GM23338 (cell line): ENCODE measurements at regions not wholly inside any gene's neighbourhood (a gene's known extent, or its start where the extent isn't known, plus 50 kb on each side); places are given as distances from the start of the nearest gene placed in this dataset.

Source experiments
- ATAC-seq: fragments of 200-7000 bp; cut with Tn5 transposase; 3 replicates; pipeline ENCODE4 v1.9.1; 2020
- DNase-seq: peaks from one replicate; pipeline ENCODE4 v3.0.0-alpha.2; 2015; ENCODE audit warnings: low spot score
- H2AFZ ChIP-seq: fragments of 200-600 bp; sonication (generic); 2 replicates; pipeline ENCODE4 v1.8.0; 2016; ENCODE audit warnings: antibody characterized with exemption, mild to moderate bottlenecking, moderate library complexity
- H3F3A ChIP-seq: fragments of 200-600 bp; sonication (generic); replicated peaks from 2 replicates; pipeline ENCODE4 v1.8.0; 2017; ENCODE audit warnings: antibody characterized with exemption, mixed run types, low read depth
- H3K27ac ChIP-seq: fragments of 200-600 bp; sonication (generic); 2 replicates; pipeline ENCODE4 v1.6.1; 2016; ENCODE audit warnings: low read depth
- H3K27me3 ChIP-seq: fragments of 200-600 bp; sonication (generic); 2 replicates; pipeline ENCODE4 v1.8.0; 2016; ENCODE audit warnings: mild to moderate bottlenecking, mixed run types, moderate library complexity; ENCODE audit not compliant: insufficient read depth
- H3K36me3 ChIP-seq: fragments of 200-600 bp; sonication (generic); 2 replicates; pipeline ENCODE4 v1.8.0; 2016; ENCODE audit warnings: mild to moderate bottlenecking; ENCODE audit not compliant: insufficient read depth
- H3K4me1 ChIP-seq: fragments of 200-600 bp; sonication (generic); 2 replicates; pipeline ENCODE4 v1.8.0; 2016; ENCODE audit warnings: mild to moderate bottlenecking, moderate library complexity; ENCODE audit not compliant: insufficient read depth
- H3K4me2 ChIP-seq: fragments of 200-600 bp; sonication (generic); 2 replicates; pipeline ENCODE4 v1.7.1; 2017; ENCODE audit warnings: mixed run types
- H3K4me3 ChIP-seq: fragments of 200-600 bp; sonication (generic); 2 replicates; pipeline ENCODE4 v1.6.1; 2016; ENCODE audit warnings: mixed run types
- H3K79me2 ChIP-seq: fragments of 200-600 bp; sonication (generic); replicated peaks from 2 replicates; pipeline ENCODE4 v1.8.0; 2017; ENCODE audit warnings: mild to moderate bottlenecking; ENCODE audit not compliant: insufficient read depth
- H3K9me2 ChIP-seq: fragments of 200-600 bp; sonication (generic); 2 replicates; pipeline ENCODE4 v1.8.0; 2017; ENCODE audit not compliant: insufficient read depth
- H4K20me1 ChIP-seq: fragments of 200-600 bp; sonication (generic); replicated peaks from 2 replicates; pipeline ENCODE4 v1.8.0; 2017; ENCODE audit warnings: mild to moderate bottlenecking; ENCODE audit not compliant: insufficient read depth
- H3K27ac Mint-ChIP-seq: 2 replicates; pipeline ENCODE4 v1.8.0; 2020; ENCODE audit warnings: inconsistent platforms, mild to moderate bottlenecking, moderate library complexity, mixed read lengths
- H3K27me3 Mint-ChIP-seq: 3 replicates; pipeline ENCODE4 v1.8.0; 2022; ENCODE audit warnings: low read depth, mild to moderate bottlenecking, moderate library complexity, mixed read lengths, inconsistent platforms; ENCODE audit not compliant: insufficient read depth, poor library complexity
- H3K36me3 Mint-ChIP-seq: 3 replicates; pipeline ENCODE4 v1.8.0; 2021; ENCODE audit warnings: low read depth, mild to moderate bottlenecking, inconsistent platforms, moderate library complexity, mixed read lengths
- H3K4me1 Mint-ChIP-seq: 3 replicates; pipeline ENCODE4 v1.8.0; 2020; ENCODE audit warnings: mild to moderate bottlenecking, inconsistent platforms, mixed read lengths
- H3K4me3 Mint-ChIP-seq: 3 replicates; pipeline ENCODE4 v1.8.0; 2021; ENCODE audit warnings: moderate library complexity, mild to moderate bottlenecking, inconsistent platforms, mixed read lengths
- H3K9me3 Mint-ChIP-seq: 3 replicates; pipeline ENCODE4 v1.8.0; 2020; ENCODE audit warnings: moderate library complexity, mild to moderate bottlenecking, inconsistent platforms, mixed read lengths
- CREB1 ChIP-seq: fragments of 250-450 bp; sonication (Bioruptor Pico); IDR thresholded peaks from 2 replicates; pipeline ENCODE4 v1.5.0; 2020; ENCODE audit warnings: low read depth, mild to moderate bottlenecking, moderate library complexity
- ETS1 ChIP-seq: IDR thresholded peaks from 2 replicates; pipeline ENCODE4 v1.6.1; 2016; ENCODE audit warnings: antibody characterized with exemption
- EZH2phosphoT487 ChIP-seq: fragments of 200-600 bp; sonication (generic); IDR thresholded peaks from one replicate; pipeline ENCODE4 v1.8.1; 2018; ENCODE audit warnings: antibody characterized with exemption; ENCODE audit not compliant: unreplicated experiment
- JUNB ChIP-seq: IDR thresholded peaks from one replicate; pipeline ENCODE4 v1.6.1; 2016; ENCODE audit warnings: antibody characterized with exemption; ENCODE audit not compliant: unreplicated experiment
- NANOG ChIP-seq: IDR thresholded peaks from 2 replicates; pipeline ENCODE4 v1.6.1; 2016; ENCODE audit warnings: antibody characterized with exemption, borderline replicate concordance
- STAT1 ChIP-seq: IDR thresholded peaks from one replicate; pipeline ENCODE4 v1.6.1; 2016; ENCODE audit warnings: antibody characterized with exemption; ENCODE audit not compliant: unreplicated experiment
- ZNF114 ChIP-seq: fragments of 250-450 bp; sonication (Bioruptor Pico); IDR thresholded peaks from 2 replicates; pipeline ENCODE4 v1.5.0; 2020; ENCODE audit warnings: mild to moderate bottlenecking, moderate library complexity
- ZNF331 ChIP-seq: fragments of 250-450 bp; sonication (Bioruptor Pico); IDR thresholded peaks from 2 replicates; pipeline ENCODE4 v1.5.0; 2020; ENCODE audit warnings: low read depth, mild to moderate bottlenecking, moderate library complexity
- TF ChIP-seq, protein P1 (sequence below): IDR thresholded peaks from one replicate; pipeline ENCODE4 v1.6.1; 2018; ENCODE audit warnings: antibody characterized with exemption; ENCODE audit not compliant: unreplicated experiment
- TF ChIP-seq, protein P2 (sequence below), 2 experiments: fragments of 200-600 bp in 1 of 2; sonication (generic) in 1 of 2; conservative IDR thresholded peaks; 2 replicates each; pipeline versions ENCODE4 v1.5.1 to v1.6.1; 2016 to 2017; ENCODE audit warnings: antibody characterized with exemption in 2 of 2, low read depth in 2 of 2, mild to moderate bottlenecking in 2 of 2, moderate library complexity in 1 of 2

DNA sequence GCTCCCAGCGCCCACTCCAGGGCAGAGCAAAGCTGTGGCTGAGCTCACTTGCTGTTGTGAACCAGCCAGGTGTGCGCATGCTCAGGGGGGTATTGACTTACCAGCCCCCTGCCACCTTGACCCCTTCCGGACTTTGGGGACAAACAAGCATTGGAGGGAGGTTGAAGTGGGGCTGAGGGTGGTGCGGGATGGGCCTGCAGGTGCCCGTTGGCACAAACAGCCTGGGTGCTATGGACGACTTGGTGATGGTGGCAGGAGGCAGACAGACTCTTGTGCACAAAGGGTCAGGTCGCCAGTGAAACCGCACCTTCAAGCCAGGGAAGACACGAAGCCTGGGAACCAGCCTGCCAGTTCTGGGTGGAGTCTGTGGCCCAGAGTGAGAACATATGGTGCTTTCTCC, 858.5 kb upstream of the PTPRD start (continued):
- TF ChIP-seq, protein P1, sequence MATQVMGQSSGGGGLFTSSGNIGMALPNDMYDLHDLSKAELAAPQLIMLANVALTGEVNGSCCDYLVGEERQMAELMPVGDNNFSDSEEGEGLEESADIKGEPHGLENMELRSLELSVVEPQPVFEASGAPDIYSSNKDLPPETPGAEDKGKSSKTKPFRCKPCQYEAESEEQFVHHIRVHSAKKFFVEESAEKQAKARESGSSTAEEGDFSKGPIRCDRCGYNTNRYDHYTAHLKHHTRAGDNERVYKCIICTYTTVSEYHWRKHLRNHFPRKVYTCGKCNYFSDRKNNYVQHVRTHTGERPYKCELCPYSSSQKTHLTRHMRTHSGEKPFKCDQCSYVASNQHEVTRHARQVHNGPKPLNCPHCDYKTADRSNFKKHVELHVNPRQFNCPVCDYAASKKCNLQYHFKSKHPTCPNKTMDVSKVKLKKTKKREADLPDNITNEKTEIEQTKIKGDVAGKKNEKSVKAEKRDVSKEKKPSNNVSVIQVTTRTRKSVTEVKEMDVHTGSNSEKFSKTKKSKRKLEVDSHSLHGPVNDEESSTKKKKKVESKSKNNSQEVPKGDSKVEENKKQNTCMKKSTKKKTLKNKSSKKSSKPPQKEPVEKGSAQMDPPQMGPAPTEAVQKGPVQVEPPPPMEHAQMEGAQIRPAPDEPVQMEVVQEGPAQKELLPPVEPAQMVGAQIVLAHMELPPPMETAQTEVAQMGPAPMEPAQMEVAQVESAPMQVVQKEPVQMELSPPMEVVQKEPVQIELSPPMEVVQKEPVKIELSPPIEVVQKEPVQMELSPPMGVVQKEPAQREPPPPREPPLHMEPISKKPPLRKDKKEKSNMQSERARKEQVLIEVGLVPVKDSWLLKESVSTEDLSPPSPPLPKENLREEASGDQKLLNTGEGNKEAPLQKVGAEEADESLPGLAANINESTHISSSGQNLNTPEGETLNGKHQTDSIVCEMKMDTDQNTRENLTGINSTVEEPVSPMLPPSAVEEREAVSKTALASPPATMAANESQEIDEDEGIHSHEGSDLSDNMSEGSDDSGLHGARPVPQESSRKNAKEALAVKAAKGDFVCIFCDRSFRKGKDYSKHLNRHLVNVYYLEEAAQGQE: no peak

DNA sequence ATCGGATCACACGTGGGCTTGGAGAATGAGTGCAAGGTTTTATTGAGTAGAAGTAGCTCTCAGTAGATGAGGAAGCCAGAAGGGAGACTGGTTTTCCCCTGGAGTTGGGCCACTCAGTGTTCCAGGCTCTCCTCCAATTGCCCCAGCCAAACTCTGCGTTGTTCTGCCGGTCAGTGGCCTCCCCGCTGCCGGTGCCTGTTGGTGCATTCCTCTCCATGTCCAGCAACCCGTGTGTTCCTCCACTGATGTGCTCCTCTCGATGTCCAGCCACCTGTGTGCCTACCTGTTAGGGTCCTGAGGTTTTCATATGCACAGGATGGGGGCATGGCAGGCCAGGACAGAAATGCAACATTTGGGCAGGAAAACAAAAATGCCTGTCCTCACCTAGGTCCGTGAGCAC, 888.0 kb upstream of the PTPRD start:
- Histone ChIP-seq H3K27me3 (no peaks in the 10 kb centered on the region), H4K20me1 (no peaks in the 10 kb centered on the region), H3K27ac (no peak overlapping the region), H3F3A (no peaks in the 10 kb centered on the region), H3K9me2 (peaks cover 16% of the 10 kb centered on the region), H3K4me1 (peaks cover 5% of the 10 kb centered on the region; the same call in 1 of the 2 replicates), H3K79me2 (no peaks in the 10 kb centered on the region), H3K36me3 (no peaks in the 10 kb centered on the region), H2AFZ (peak overlapping the region; percentile 87; the same call in 1 of the 2 replicates), H3K4me3 (no peak overlapping the region), H3K4me2 (no peak overlapping the region)
- Mint-ChIP-seq H3K4me1 (peaks cover 11% of the 10 kb centered on the region), H3K27me3 (peaks cover 6% of the 10 kb centered on the region), H3K4me3 (no peak overlapping the region), H3K36me3 (no peaks in the 10 kb centered on the region), H3K27ac (no peak overlapping the region; the same call in none of the 2 replicates), H3K9me3 (no peaks in the 10 kb centered on the region)
- no peak for DNase-seq
- no peak for ATAC-seq
- TF ChIP-seq CREB1 (no peak), EZH2phosphoT487 (no peak), JUNB (no peak), NANOG (no peak), STAT1 (no peak), ZNF331 (CRISPR knock-in tag) (no peak), ETS1 (no peak), ZNF114 (CRISPR knock-in tag) (no peak)
- TF ChIP-seq, protein P2, sequence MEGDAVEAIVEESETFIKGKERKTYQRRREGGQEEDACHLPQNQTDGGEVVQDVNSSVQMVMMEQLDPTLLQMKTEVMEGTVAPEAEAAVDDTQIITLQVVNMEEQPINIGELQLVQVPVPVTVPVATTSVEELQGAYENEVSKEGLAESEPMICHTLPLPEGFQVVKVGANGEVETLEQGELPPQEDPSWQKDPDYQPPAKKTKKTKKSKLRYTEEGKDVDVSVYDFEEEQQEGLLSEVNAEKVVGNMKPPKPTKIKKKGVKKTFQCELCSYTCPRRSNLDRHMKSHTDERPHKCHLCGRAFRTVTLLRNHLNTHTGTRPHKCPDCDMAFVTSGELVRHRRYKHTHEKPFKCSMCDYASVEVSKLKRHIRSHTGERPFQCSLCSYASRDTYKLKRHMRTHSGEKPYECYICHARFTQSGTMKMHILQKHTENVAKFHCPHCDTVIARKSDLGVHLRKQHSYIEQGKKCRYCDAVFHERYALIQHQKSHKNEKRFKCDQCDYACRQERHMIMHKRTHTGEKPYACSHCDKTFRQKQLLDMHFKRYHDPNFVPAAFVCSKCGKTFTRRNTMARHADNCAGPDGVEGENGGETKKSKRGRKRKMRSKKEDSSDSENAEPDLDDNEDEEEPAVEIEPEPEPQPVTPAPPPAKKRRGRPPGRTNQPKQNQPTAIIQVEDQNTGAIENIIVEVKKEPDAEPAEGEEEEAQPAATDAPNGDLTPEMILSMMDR (conservative IDR thresholded peaks at IDR 0.05; ENCODE audit: low read depth in 2 of 2): no peak
- TF ChIP-seq, protein P1: no peak
